GM21576 (cell line): ENCODE measurements at regions not wholly inside any gene's neighbourhood (a gene's known extent, or its start where the extent isn't known, plus 50 kb on each side); places are given as distances from the start of the nearest gene placed in this dataset.
"Not testable (repeated sequence)": the region's sequence is repeated elsewhere in the genome, so short reads cannot be mapped to it uniquely, and the experiment has no call there.

ENCODE experiments used
- ATAC-seq: cut with Tn5 transposase; IDR thresholded peaks from one replicate; pipeline ENCODE4 v1.9.1; 2021; ENCODE audit warnings: mild to moderate bottlenecking, moderate library complexity; ENCODE audit not compliant: unreplicated experiment

GRCh38 chr16:72729552-72729951, 318.4 kb downstream of the ZFHX3 start:
- ATAC-seq: not testable (repeated sequence)

DNA sequence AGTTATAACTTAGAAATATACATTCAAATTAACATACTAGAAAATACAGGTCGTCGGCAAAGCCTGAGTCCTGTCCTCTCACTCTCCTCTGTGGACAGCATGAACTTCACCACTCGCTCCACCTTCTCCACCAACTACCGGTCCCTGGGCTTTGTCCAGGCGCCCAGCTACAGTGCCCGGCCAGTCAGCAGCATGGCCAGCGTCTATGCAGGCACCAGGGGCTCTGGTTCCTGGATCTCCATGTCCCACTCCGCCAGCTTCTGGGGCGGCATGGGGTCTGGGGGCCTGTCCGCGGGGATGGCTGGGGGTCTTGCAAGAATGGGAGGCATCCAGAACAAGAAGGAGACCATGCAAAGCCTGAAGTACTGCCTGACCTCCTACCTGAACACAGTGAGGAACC, 319.4 kb downstream of the ZFHX3 start:
- ATAC-seq: no peak

- ATAC-seq: no peak
Observed at GRCh38 chr16:72727565-72727964, 320.4 kb downstream of the ZFHX3 start.

- ATAC-seq: no peak
Observed at GRCh38 chr16:72725643-72726042, 322.3 kb downstream of the ZFHX3 start.

GRCh38 chr16:72723781-72724180, 324.1 kb downstream of the ZFHX3 start:
- no peak for ATAC-seq

DNA sequence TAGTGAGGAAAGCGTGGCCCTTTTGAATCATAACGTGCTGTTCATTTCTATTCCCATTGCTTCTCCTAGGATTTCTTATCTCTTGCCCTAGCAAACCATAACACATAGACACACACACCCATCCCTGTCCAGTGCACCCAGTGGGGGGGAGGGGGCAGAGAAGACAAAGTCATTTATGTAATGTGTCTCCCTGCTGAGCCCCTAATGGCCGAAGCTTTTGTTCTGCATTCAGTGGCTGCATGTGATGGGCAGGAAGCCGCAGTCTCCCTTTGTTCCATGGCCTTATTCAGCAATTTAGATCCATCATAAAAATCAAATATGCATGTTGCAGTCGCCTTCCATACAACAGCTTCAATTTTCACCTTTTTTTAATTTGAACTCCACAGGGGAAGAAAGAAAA, 325.4 kb downstream of the ZFHX3 start:
- no peak for ATAC-seq

- no peak for ATAC-seq
Observed at GRCh38 chr16:72721981-72722380, 325.9 kb downstream of the ZFHX3 start.

DNA sequence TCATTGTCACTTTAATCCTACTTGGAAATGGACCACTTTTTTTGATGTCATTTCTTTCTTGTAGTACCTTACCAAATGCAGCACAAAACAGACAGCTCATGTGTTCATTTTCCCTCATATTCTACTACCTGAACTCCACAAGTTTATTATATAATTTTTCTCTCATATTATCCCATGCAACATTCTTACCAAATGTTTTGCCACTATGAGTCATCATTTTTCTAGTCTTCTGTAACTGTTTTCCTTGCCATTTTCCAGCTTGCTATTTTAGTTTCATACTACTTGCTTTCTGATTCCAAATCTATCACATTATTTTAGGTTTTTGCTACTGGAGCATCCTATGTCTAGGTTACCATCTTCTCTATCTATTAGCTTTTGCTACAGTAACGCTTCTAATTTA, 332.7 kb downstream of the ZFHX3 start:
- ATAC-seq: no peak

- no peak for ATAC-seq
Observed at GRCh38 chr16:72711823-72712222, 336.1 kb downstream of the ZFHX3 start.

DNA sequence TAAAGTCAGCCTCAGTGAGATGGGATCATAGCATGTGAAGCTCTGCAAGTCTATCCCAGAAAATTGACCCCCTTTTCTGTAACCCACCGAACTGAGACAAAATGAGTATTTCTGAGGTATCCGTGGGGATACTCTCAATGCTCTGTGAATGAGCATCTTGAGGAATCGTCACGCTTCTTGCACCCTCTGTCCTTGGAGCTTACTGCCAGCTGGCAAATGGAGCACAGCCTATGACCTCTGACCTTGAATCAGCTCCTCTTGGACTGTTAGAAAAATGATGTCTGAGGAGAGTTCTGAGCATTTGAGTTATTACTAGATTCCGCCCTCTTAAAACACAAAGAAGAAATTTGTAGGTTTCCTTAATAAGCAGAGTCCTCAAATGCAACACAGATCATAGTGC, 342.1 kb downstream of the ZFHX3 start:
- ATAC-seq: no peak

DNA sequence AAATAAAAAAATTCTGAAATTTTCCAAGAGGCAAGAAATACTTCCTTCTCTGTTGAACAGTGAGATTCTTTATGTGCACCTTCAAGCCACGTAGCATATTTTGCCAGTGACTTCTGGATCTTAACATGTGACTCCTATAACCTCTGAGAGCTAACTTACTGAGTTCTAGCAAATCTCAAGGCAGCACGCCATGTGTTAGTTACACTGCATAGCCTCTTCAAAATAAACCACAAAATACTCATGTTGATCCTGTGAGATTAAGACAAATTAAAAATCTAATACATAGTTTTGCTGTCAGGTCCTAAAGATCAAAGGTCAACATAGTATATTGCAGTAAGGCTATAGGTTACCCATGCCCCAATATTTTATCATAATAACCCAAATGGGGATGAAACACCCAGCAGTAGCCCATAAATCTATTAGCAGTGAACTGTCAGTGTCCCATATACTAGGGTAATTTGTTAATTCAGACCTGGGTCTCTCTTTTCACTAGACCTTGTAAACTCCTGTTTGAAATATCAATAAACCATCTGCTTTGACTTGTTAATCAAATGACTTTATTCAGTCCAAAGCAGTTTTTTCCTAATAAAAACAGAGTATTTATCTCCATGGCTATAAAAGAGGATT, 343.1 kb downstream of the ZFHX3 start:
- ATAC-seq: no peak

DNA sequence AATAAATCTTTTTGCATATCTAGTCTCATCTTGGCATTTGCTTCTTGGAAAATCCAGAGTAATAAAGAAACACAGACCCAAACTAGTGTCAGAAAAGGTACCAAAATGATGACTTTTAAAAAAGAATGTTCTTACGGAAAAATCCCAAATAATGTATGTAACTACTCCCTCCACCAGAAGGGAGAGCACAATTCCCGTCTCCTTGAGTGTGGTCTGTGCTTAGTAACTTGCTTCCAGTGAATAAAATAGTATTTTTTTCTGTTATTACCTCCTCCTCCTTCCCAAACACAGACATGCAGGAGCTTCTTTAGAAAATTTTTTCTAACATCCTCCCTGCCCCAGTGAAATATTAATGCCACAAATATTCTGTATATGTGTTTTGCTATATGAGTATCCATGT, 358.1 kb downstream of the ZFHX3 start:
- ATAC-seq: no peak

DNA sequence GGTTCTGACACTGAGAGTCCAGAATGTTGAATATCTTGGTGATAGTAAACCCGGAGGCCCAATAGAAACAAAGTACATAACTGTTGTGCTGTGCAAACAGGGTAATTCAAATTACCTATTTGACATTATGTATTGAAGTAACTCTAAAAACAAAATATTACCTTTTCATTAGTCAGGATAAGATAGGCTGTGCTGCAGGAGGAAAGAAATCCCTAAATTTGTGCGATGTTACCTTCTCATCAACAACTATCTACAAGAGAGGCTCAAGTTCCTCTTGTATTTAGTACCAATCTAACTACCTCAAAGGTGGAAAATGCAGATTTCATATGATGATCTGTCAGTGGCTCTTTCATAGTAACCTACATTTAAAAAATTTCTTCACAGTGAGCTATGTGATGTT, 367.2 kb downstream of the ZFHX3 start:
- no peak for ATAC-seq

DNA sequence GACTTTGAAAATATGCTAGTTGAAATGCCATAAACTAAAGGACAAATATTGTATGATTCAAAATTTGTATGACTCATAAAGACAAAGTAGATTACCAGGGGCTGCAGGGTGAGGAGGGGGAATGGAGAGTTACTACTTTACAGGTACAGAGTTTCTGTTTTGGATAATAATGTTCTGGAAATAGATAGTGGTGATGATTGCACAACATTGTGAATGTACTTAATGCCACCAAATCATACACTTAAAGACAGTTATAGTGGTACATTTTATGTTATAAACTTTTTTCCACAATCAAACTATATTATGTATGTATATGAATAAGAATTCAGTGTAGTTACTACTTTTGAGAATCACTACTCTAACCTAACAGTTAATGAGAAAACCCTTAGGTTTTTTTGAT, 368.1 kb downstream of the ZFHX3 start:
- ATAC-seq: no peak

DNA sequence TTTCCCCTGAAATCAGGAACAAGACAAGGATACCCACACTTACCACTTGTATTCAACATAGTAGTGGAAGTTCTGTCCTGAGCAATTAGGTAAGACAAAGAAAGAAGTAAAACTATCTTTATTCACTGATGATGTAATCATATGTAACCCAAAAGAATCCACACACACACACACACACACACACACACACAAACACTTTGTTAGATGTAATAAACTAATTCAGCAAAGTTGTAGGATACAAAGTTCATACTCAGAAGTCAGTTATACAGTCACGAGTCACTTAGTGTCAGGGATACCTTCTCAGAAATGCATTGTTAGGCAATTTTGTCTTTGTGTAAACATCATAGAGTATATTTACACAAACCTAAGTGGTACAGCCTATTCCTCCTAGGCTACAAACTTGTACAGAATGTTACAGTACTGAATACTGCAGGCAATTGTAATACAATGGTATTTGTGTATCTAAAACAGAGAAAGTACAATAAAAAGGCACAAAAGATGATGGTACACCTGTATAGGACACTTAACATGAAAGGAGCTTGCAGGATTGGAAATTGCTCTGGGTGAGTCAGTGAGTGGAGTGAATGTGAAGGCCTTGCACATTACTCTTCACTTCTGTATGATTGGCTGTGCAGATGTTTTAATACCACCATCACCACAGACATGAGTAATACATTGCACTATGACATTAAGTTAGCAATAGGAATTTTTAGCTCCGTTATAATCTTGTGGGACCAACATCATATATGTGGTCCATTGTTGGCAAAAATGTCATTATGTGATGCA, 370.1 kb downstream of the ZFHX3 start:
- no peak for ATAC-seq

DNA sequence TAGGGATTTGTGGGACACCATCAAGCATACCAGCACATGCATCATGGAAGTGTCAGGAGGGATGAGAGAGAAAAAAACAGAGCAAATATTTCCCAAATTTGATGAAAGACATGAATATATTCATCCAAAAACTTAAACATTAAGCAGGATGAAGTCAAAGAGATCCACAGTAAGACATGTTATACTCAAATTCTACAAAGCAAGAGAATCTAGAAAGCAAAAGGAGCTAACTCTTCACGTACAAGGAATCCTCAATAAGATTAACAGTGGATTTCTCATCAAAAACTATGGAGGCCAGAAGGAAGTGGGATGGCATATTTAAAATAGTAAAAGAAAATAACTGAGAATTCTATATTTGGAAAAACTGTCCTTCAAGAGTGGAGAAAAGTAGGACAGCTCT, 374.8 kb downstream of the ZFHX3 start:
- ATAC-seq: no peak

DNA sequence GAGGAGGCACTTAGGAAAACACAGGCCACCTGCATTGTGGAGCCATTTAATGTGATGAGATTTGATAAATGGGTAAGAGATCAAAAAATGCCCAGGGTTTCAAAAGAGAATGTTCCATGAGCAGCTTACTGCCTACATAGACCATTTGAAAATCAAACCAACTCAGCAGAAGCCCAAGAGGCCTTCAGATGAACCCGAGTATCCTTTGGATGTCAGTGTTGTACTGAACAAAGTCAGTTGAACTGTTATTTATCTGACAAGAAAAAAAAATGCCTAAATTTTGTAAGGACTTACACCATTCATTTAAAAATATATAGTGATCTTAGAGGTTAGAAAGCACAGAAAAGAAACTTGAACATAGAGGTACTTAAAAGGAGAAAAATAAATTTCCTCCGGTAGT, 381.7 kb downstream of the ZFHX3 start:
- no peak for ATAC-seq

DNA sequence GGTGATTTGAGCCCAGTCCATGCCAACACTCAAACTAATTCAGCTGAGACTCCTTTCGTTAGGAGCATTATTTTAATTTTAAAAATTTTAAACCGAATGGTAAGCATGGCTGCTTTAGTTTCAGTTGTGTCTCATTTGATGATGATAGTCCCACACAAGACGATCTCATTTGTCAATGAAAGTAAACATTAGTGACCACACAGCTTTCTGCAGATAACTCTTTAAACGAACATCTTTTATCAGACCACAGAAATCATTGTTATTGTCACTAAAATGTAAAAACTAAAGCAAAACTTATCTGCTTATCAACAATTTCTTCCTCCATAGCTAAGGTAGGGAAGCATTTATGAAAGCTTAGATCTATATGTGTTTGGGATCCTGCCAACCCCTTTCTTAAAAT, 382.2 kb downstream of the ZFHX3 start:
- ATAC-seq: no peak

- peak; percentile 99 for ATAC-seq
Observed at GRCh38 chr16:72664509-72665408, 383.2 kb downstream of the ZFHX3 start.

GRCh38 chr16:72664056-72664508, 383.8 kb downstream of the ZFHX3 start:
- ATAC-seq: no peak

DNA sequence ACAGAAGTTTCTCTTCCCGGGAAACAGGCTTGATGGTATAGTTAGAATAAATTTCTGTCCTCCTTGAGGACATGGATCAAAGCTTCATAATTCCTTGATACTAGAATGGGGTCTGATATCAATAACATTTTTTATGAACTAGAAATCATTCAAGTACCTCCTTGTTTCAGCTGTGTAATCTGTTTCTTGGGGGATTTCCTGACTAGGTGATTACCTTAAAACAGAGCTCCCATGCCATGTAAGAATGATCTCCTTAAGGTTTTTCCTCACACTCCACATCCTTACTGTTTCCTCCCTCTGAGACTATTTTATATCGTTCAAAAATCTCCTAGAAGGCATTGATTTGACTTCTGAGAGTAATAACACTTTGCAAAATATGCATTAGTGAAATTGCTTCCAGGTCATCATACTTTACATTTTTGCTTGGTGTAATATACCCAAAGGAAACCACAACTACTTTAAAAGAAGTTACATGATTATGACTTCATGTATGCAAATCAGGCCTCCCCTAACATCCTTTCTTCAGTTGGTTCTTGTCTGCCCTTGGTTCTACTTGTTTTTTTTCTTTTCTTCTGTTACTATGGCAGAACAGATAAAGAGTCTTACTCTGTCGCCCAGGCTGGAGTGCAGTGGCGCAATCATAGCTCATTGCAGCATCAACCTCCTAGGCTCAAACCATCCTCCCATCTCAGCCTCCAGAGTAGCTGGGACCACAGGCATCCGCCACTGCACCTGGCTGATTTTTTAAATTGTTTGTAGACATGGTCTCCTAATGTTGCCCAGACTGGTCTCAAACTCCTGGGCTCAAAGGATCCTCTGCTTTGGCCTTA, 388.8 kb downstream of the ZFHX3 start:
- no peak for ATAC-seq
